AG04450 (cell line): ENCODE measurements at regions not wholly inside any gene's neighbourhood (a gene's known extent, or its start where the extent isn't known, plus 50 kb on each side); places are given as distances from the start of the nearest gene placed in this dataset.

Experiments used
- CTCF ChIA-PET: fragments of 300-600, 350-600 bp; formaldehyde crosslinking; extraction: SDS; loops from one replicate; lab custom pipeline; 2022; ENCODE audit warnings: antibody characterized with exemption, inconsistent platforms; lab: Charles Lee
- POLR2A ChIA-PET: fragments of 350-600 bp; formaldehyde crosslinking; extraction: SDS; loops from one replicate; lab custom pipeline; 2021; ENCODE audit warnings: antibody characterized with exemption, inconsistent platforms; lab: Yijun Ruan, JAX
- DNase-seq: peaks from one replicate; pipeline ENCODE4 v3.0.0-alpha.2; 2011; ENCODE audit warnings: low read depth, low spot score
- H3K27ac ChIP-seq: one replicate; pipeline ENCODE4 v1.5.1; 2012; ENCODE audit warnings: low read depth, low read length, control low read depth
- H3K27me3 ChIP-seq: one replicate; pipeline ENCODE4 v1.6.0; 2012; ENCODE audit warnings: low read length; ENCODE audit not compliant: control insufficient read depth, insufficient read depth
- H3K4me3 ChIP-seq: 2 replicates; pipeline ENCODE4 v1.5.1; 2011; ENCODE audit warnings: mild to moderate bottlenecking, low read depth, low read length, control low read depth
- H3K9me3 ChIP-seq: 2 replicates; pipeline ENCODE4 v1.5.1; 2012; ENCODE audit warnings: low read length; ENCODE audit not compliant: control insufficient read depth, insufficient read depth
- CTCF ChIP-seq: IDR thresholded peaks from 2 replicates; pipeline ENCODE4 v1.5.1; 2011; ENCODE audit warnings: low read depth, low read length, control low read depth, inconsistent platforms

GRCh38 chr22:47805394-47805935 lies 1043.0 kb downstream of the TBC1D22A start:
- ChIA-PET CTCF (no interaction called here), POLR2A (no interaction called here)
- Histone ChIP-seq H3K27ac (no peak overlapping the region), H3K9me3 (peaks cover 74% of the 10 kb centered on the region), H3K27me3 (no peaks in the 10 kb centered on the region), H3K4me3 (no peak overlapping the region)
- DNase-seq: no peak
- no peak for TF ChIP-seq CTCF

GRCh38 chr22:47804281-47804680 lies 1041.8 kb downstream of the TBC1D22A start:
- peaks cover 64% of the 10 kb centered on the region for H3K9me3 ChIP-seq
- H3K27me3 ChIP-seq: no peaks in the 10 kb centered on the region
- no peak overlapping the region for H3K27ac ChIP-seq
- TF ChIP-seq CTCF: no peak
- no peak for DNase-seq
- CTCF ChIA-PET: no interaction called here
- POLR2A ChIA-PET: no interaction called here
- H3K4me3 ChIP-seq: no peak overlapping the region

- Histone ChIP-seq H3K9me3 (peaks cover 58% of the 10 kb centered on the region), H3K27me3 (no peaks in the 10 kb centered on the region), H3K27ac (no peak overlapping the region), H3K4me3 (no peak overlapping the region)
- TF ChIP-seq CTCF: no peak
- no peak for DNase-seq
- ChIA-PET CTCF (no interaction called here), POLR2A (no interaction called here)
These were observed 1040.0 kb downstream of the TBC1D22A start for GRCh38 chr22:47802421-47802820.

GRCh38 chr22:47801541-47802245 lies 1039.2 kb downstream of the TBC1D22A start:
- Histone ChIP-seq H3K27ac (no peak overlapping the region), H3K27me3 (no peaks in the 10 kb centered on the region), H3K4me3 (no peak overlapping the region), H3K9me3 (peaks cover 57% of the 10 kb centered on the region)
- TF ChIP-seq CTCF: no peak
- no peak for DNase-seq
- ChIA-PET POLR2A (no interaction called here), CTCF (no interaction called here)

GRCh38 chr22:47798229-47798628 lies 1035.8 kb downstream of the TBC1D22A start:
- no peak overlapping the region for H3K27ac ChIP-seq
- DNase-seq: no peak
- no peak for TF ChIP-seq CTCF
- POLR2A ChIA-PET: no interaction called here
- peaks cover 67% of the 10 kb centered on the region for H3K9me3 ChIP-seq
- H3K4me3 ChIP-seq: no peak overlapping the region
- CTCF ChIA-PET: no interaction called here
- no peaks in the 10 kb centered on the region for H3K27me3 ChIP-seq
